ENCODE measurements at regions not wholly inside any gene's neighbourhood (a gene's known extent, or its start where the extent isn't known, plus 50 kb on each side); places are given as distances from the start of the nearest gene placed in this dataset.

GRCh38 chr5:110880413-110880812, 141.6 kb downstream of the SLC25A46 start:
- TF ChIP-seq CTCF (optimal IDR thresholded peaks at IDR 0.05 in 1 of 3, IDR thresholded peaks at IDR 0.05 in 1 of 3, conservative IDR thresholded peaks at IDR 0.05 in 1 of 3; ENCODE audit: extremely low read depth in 1 of 3, insufficient read depth in 2 of 3, low read length in 3 of 3) (no peak), EZH2 (IDR thresholded peaks at IDR 0.05; ENCODE audit: low read length) (no peak)
